GM10248 (cell line): ENCODE measurements at regions not wholly inside any gene's neighbourhood (a gene's known extent, or its start where the extent isn't known, plus 50 kb on each side); places are given as distances from the start of the nearest gene placed in this dataset.

Experiments
- CTCF ChIA-PET: fragments of 300-600 bp; sonication (Branson Sonifier 250); formaldehyde crosslinking; extraction: SDS; loops from one replicate; lab custom pipeline; 2021; ENCODE audit warnings: antibody characterized with exemption; lab: Yijun Ruan, JAX
- POLR2A ChIA-PET: fragments of 350-650 bp; sonication (Branson Sonifier 250); formaldehyde crosslinking; extraction: SDS; loops from one replicate; lab custom pipeline; 2020; ENCODE audit warnings: antibody characterized with exemption; lab: Yijun Ruan, JAX
- DNase-seq: peaks from one replicate; pipeline ENCODE4 v3.0.0; 2012; ENCODE audit errors: extremely low spot score
- CTCF ChIP-seq: IDR thresholded peaks from 2 replicates; pipeline ENCODE4 v1.5.1; 2012; ENCODE audit warnings: mild to moderate bottlenecking, low read depth; ENCODE audit errors: extremely low read depth, missing control alignments, control extremely low read depth

- no peak for TF ChIP-seq CTCF
- CTCF ChIA-PET, result no interaction called here
- DNase-seq, result no peak
- POLR2A ChIA-PET, result no interaction called here
Measured at GRCh38 chr6:90803956-90804355, 217.1 kb upstream of the MAP3K7 start.

DNA sequence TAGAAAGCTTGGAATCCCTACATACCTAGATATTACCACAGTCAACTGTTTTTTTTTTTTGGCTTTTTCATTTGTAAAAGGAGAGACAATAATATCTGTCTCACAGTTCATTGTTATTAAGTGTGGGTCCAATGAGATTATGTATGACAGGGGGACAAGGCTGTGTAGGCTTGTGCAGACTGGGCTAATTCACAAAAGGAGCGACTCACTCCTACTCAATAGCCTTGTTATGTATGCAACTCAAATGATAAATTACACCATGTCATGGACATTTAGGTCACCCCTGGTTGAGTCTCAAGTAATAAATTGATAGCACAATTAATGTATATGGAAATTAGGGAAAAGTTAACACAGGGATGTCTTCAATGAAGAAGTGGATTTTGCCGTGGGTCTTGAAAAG, 208.2 kb upstream of the MAP3K7 start:
- ChIA-PET POLR2A (no interaction called here), CTCF (no interaction called here)
- no peak for TF ChIP-seq CTCF
- no peak for DNase-seq

GRCh38 chr6:90793771-90794170, 206.9 kb upstream of the MAP3K7 start:
- ChIA-PET CTCF (no interaction called here), POLR2A (no interaction called here)
- TF ChIP-seq CTCF, result no peak
- no peak for DNase-seq

DNA sequence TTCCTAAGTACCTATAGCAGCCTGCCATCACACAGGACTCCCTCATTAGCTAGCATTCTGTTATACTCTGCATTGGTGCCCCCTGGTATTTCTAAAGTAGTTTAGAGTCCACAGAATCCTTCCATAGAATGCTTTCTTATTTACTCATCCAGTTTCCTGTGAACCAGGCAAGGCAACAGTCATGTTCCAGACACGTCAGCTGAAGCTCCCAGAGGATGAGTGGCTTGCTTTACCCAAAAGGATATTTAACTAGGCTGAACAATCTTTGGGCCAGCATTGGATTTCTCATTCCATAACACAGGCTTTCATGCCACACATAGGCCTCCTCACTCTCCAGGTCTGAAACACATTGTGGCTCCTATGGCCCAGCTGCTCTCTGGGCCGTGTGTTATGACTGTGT, 203.8 kb upstream of the MAP3K7 start:
- DNase-seq, result no peak
- ChIA-PET POLR2A (no interaction called here), CTCF (no interaction called here)
- no peak for TF ChIP-seq CTCF

GRCh38 chr6:90790058-90790457, 203.2 kb upstream of the MAP3K7 start:
- ChIA-PET POLR2A (no interaction called here), CTCF (no interaction called here)
- no peak for TF ChIP-seq CTCF
- no peak for DNase-seq

GRCh38 chr6:90788781-90789180, 201.9 kb upstream of the MAP3K7 start:
- no peak for DNase-seq
- ChIA-PET POLR2A (no interaction called here), CTCF (no interaction called here)
- no peak for TF ChIP-seq CTCF

GRCh38 chr6:90787446-90787845, 200.6 kb upstream of the MAP3K7 start:
- ChIA-PET CTCF (no interaction called here), POLR2A (no interaction called here)
- no peak for TF ChIP-seq CTCF
- no peak for DNase-seq
